ENCODE measurements at regions not wholly inside any gene's neighbourhood (a gene's known extent, or its start where the extent isn't known, plus 50 kb on each side); places are given as distances from the start of the nearest gene placed in this dataset.

- Histone ChIP-seq H3K79me2 (ENCODE audit: low read length) (no peaks in the 10 kb centered on the region), H3K4me3 (ENCODE audit: low read length) (no peak overlapping the region), H3K9me3 (ENCODE audit: insufficient read depth, low read length) (no peaks in the 10 kb centered on the region), H3K9ac (ENCODE audit: low read length) (no peak overlapping the region), H3K4me2 (ENCODE audit: low read length) (no peak overlapping the region), H3K27me3 (ENCODE audit: low read depth, low read length) (no peaks in the 10 kb centered on the region), H3K27ac (ENCODE audit: low read length) (no peak overlapping the region), H3K4me1 (ENCODE audit: low read length) (peaks cover 4% of the 10 kb centered on the region; the same call in 1 of the 2 replicates), H4K20me1 (ENCODE audit: insufficient read depth, low read length) (no peaks in the 10 kb centered on the region), H3K36me3 (replicated peaks; ENCODE audit: low read depth, low read length) (no peaks in the 10 kb centered on the region), H2AFZ (ENCODE audit: low read depth, low read length) (no peak overlapping the region)
- TF ChIP-seq CTCF (IDR thresholded peaks at IDR 0.05; ENCODE audit: low read depth, low read length) (no peak), EZH2phosphoT487 (IDR thresholded peaks at IDR 0.05; ENCODE audit: low read depth) (no peak)
Measured at GRCh38 chr10:58027426-58027825, 240.3 kb downstream of the IPMK start.

- no peak for TF ChIP-seq EZH2phosphoT487 (IDR thresholded peaks at IDR 0.05; ENCODE audit: low read depth)
- no peak for TF ChIP-seq CTCF (IDR thresholded peaks at IDR 0.05; ENCODE audit: low read depth, low read length)
- H3K27me3 ChIP-seq (ENCODE audit: low read depth, low read length), result no peaks in the 10 kb centered on the region
- peaks cover 4% of the 10 kb centered on the region; the same call in 1 of the 2 replicates for H3K4me1 ChIP-seq (ENCODE audit: low read length)
- no peaks in the 10 kb centered on the region for H4K20me1 ChIP-seq (ENCODE audit: insufficient read depth, low read length)
- H3K9me3 ChIP-seq (ENCODE audit: insufficient read depth, low read length), result no peaks in the 10 kb centered on the region
- no peak overlapping the region for H3K9ac ChIP-seq (ENCODE audit: low read length)
- no peak overlapping the region for H2AFZ ChIP-seq (ENCODE audit: low read depth, low read length)
- H3K27ac ChIP-seq (ENCODE audit: low read length), result no peak overlapping the region
- no peaks in the 10 kb centered on the region for H3K36me3 ChIP-seq (replicated peaks; ENCODE audit: low read depth, low read length)
- no peak overlapping the region for H3K4me2 ChIP-seq (ENCODE audit: low read length)
- H3K79me2 ChIP-seq (ENCODE audit: low read length), result no peaks in the 10 kb centered on the region
- H3K4me3 ChIP-seq (ENCODE audit: low read length), result no peak overlapping the region
Measured at GRCh38 chr10:58026036-58026435, 241.7 kb downstream of the IPMK start.

- H3K27ac ChIP-seq (ENCODE audit: low read length), result no peak overlapping the region
- TF ChIP-seq EZH2phosphoT487 (IDR thresholded peaks at IDR 0.05; ENCODE audit: low read depth), result no peak
- TF ChIP-seq CTCF (IDR thresholded peaks at IDR 0.05; ENCODE audit: low read depth, low read length), result no peak
- no peaks in the 10 kb centered on the region for H3K36me3 ChIP-seq (replicated peaks; ENCODE audit: low read depth, low read length)
- H3K9ac ChIP-seq (ENCODE audit: low read length), result no peak overlapping the region
- no peak overlapping the region for H2AFZ ChIP-seq (ENCODE audit: low read depth, low read length)
- H3K4me3 ChIP-seq (ENCODE audit: low read length), result no peak overlapping the region
- H3K4me2 ChIP-seq (ENCODE audit: low read length), result no peak overlapping the region
- H4K20me1 ChIP-seq (ENCODE audit: insufficient read depth, low read length), result no peaks in the 10 kb centered on the region
- H3K79me2 ChIP-seq (ENCODE audit: low read length), result no peaks in the 10 kb centered on the region
- no peaks in the 10 kb centered on the region for H3K9me3 ChIP-seq (ENCODE audit: insufficient read depth, low read length)
- H3K4me1 ChIP-seq (ENCODE audit: low read length), result peaks cover 4% of the 10 kb centered on the region; the same call in 1 of the 2 replicates
- H3K27me3 ChIP-seq (ENCODE audit: low read depth, low read length), result no peaks in the 10 kb centered on the region
Measured at GRCh38 chr10:58023341-58024073, 244.2 kb downstream of the IPMK start.

GRCh38 chr10:58019863-58020537, 247.7 kb downstream of the IPMK start:
- H2AFZ ChIP-seq (ENCODE audit: low read depth, low read length), result no peak overlapping the region
- TF ChIP-seq CTCF (IDR thresholded peaks at IDR 0.05; ENCODE audit: low read depth, low read length) (no peak), EZH2phosphoT487 (IDR thresholded peaks at IDR 0.05; ENCODE audit: low read depth) (no peak)

More at GRCh38 chr10:58019863-58020537, 247.7 kb downstream of the IPMK start:
- Histone ChIP-seq H3K4me3 (ENCODE audit: low read length) (no peak overlapping the region), H3K9me3 (ENCODE audit: insufficient read depth, low read length) (no peaks in the 10 kb centered on the region), H3K4me2 (ENCODE audit: low read length) (no peak overlapping the region), H3K36me3 (replicated peaks; ENCODE audit: low read depth, low read length) (no peaks in the 10 kb centered on the region), H3K9ac (ENCODE audit: low read length) (no peak overlapping the region), H3K27me3 (ENCODE audit: low read depth, low read length) (no peaks in the 10 kb centered on the region), H4K20me1 (ENCODE audit: insufficient read depth, low read length) (no peaks in the 10 kb centered on the region), H3K4me1 (ENCODE audit: low read length) (peaks cover 4% of the 10 kb centered on the region; the same call in 1 of the 2 replicates), H3K27ac (ENCODE audit: low read length) (no peak overlapping the region), H3K79me2 (ENCODE audit: low read length) (no peaks in the 10 kb centered on the region)

Data from OCI-LY3 (cell line).